PC-9 (cell line): ENCODE measurements at regions not wholly inside any gene's neighbourhood (a gene's known extent, or its start where the extent isn't known, plus 50 kb on each side); places are given as distances from the start of the nearest gene placed in this dataset.

Source experiments
- BruUV-seq: library from RNA; stranded (reverse); fragments of 400-500 nt; replicated peaks from 2 replicates; lab custom pipeline; 2021; lab: Mats Ljungman, UMichigan
- CTCF ChIA-PET: fragments of 300-600 bp; sonication (Branson Sonifier 250); formaldehyde crosslinking; loops from one replicate; lab custom pipeline; 2022; ENCODE audit warnings: antibody characterized with exemption; lab: Charles Lee
- POLR2A ChIA-PET: fragments of 300-600 bp; sonication (Branson Sonifier 250); formaldehyde crosslinking; loops from one replicate; lab custom pipeline; 2022; ENCODE audit warnings: antibody characterized with exemption; ENCODE audit not compliant: unreplicated experiment; lab: Charles Lee
- DNase-seq, 2 experiments: peaks; one replicate each; pipeline versions ENCODE4 v3.0.0 to v3.0.0-alpha.2; 2015 to 2022; ENCODE audit warnings: mixed read lengths in 1 of 2
- H2AFZ ChIP-seq: fragments of 200-600 bp; sonication (generic); 2 replicates; pipeline ENCODE4 v1.8.1; 2017; ENCODE audit warnings: antibody characterized with exemption
- H3F3A ChIP-seq: fragments of 200-600 bp; sonication (generic); 2 replicates; pipeline ENCODE4 v1.8.1; 2017; ENCODE audit warnings: antibody characterized with exemption, mild to moderate bottlenecking, low read depth; ENCODE audit not compliant: insufficient read depth
- H3K27ac ChIP-seq: fragments of 200-600 bp; sonication (generic); 2 replicates; pipeline ENCODE4 v1.6.1; 2016; ENCODE audit warnings: mixed run types
- H3K27me3 ChIP-seq: fragments of 200-600 bp; sonication (generic); 2 replicates; pipeline ENCODE4 v1.6.1; 2016; ENCODE audit warnings: low read depth, mixed run types; ENCODE audit not compliant: insufficient read depth
- H3K36me3 ChIP-seq: fragments of 200-600 bp; sonication (generic); 2 replicates; pipeline ENCODE4 v1.6.1; 2016; ENCODE audit warnings: low read depth, mixed run types
- H3K4me1 ChIP-seq: fragments of 200-600 bp; sonication (generic); replicated peaks from 2 replicates; pipeline ENCODE4 v1.6.1; 2016; ENCODE audit warnings: mixed run types; ENCODE audit not compliant: insufficient read depth
- H3K4me2 ChIP-seq: fragments of 200-600 bp; sonication (generic); 2 replicates; pipeline ENCODE4 v1.6.1; 2017; ENCODE audit warnings: mixed run types
- H3K4me3 ChIP-seq: fragments of 200-600 bp; sonication (generic); 2 replicates; pipeline ENCODE4 v1.6.1; 2016; ENCODE audit warnings: mixed run types
- H3K79me2 ChIP-seq: fragments of 200-600 bp; sonication (generic); 2 replicates; pipeline ENCODE4 v1.6.1; 2017; ENCODE audit warnings: low read depth, mixed run types
- H3K9me2 ChIP-seq: fragments of 200-600 bp; sonication (generic); 2 replicates; pipeline ENCODE4 v1.8.1; 2017; ENCODE audit warnings: mild to moderate bottlenecking; ENCODE audit not compliant: insufficient read depth
- H3K9me3 ChIP-seq: fragments of 200-600 bp; sonication (generic); 2 replicates; pipeline ENCODE4 v1.8.1; 2016; ENCODE audit warnings: low read depth; ENCODE audit not compliant: insufficient read depth
- H4K20me1 ChIP-seq: fragments of 200-600 bp; sonication (generic); 2 replicates; pipeline ENCODE4 v1.8.1; 2017; ENCODE audit not compliant: insufficient read depth
- CTCF ChIP-seq: fragments of 200-600 bp; sonication (generic); conservative IDR thresholded peaks from 2 replicates; pipeline ENCODE4 v1.6.1; 2017; ENCODE audit warnings: mixed run types, antibody characterized with exemption, mild to moderate bottlenecking, moderate library complexity
- EZH2 ChIP-seq: fragments of 200-600 bp; sonication (generic); IDR thresholded peaks from 2 replicates; pipeline ENCODE4 v1.8.0; 2017; ENCODE audit warnings: antibody characterized with exemption, low read depth
- intact Hi-C: fragments of 100-400 bp; cut with micrococcal nuclease; formaldehyde crosslinking; loops from one replicate; pipeline ENCODE4 v1.10.0; 2022; ENCODE audit not compliant: unreplicated experiment

GRCh38 chr1:93815366-93816110 is 63.5 kb downstream of the DNTTIP2 start:
- peaks cover 43% of the 10 kb centered on the region for H3F3A ChIP-seq
- no peak overlapping the region for H2AFZ ChIP-seq
- peaks cover 77% of the 10 kb centered on the region for H3K4me1 ChIP-seq
- DNase-seq, result peak in 1 of 2 experiments; percentile 34
- CTCF ChIA-PET, result interaction anchor here (0.6 to 4.7 kb wide), 4 partner anchors 113 to 185 kb away, joined by 3 to 47 read pairs (median 9); no protein-coding TSS in a partner anchor
- no peaks in the 10 kb centered on the region for H4K20me1 ChIP-seq
- peaks cover 7% of the 10 kb centered on the region; the same call in 1 of the 2 replicates for H3K9me3 ChIP-seq
- H3K9me2 ChIP-seq, result no peaks in the 10 kb centered on the region
- BruUV-seq, result no TSS peak
- no peak overlapping the region for H3K27ac ChIP-seq
- H3K4me3 ChIP-seq, result no peak overlapping the region
- TF ChIP-seq CTCF, result no peak
- no peak for TF ChIP-seq EZH2
- no peak overlapping the region for H3K4me2 ChIP-seq
- no peaks in the 10 kb centered on the region for H3K36me3 ChIP-seq
- peaks cover 26% of the 10 kb centered on the region; the same call in 1 of the 2 replicates for H3K79me2 ChIP-seq
- H3K27me3 ChIP-seq, result no peaks in the 10 kb centered on the region
- intact Hi-C loops, result loop anchor here (2.0 kb wide), 1 partner anchor 143 kb away; no protein-coding TSS in a partner anchor
- POLR2A ChIA-PET, result interaction anchor here (0.6 kb wide), 1 partner anchor 145 kb away, joined by 3 read pairs; no protein-coding TSS in a partner anchor

GRCh38 chr1:93814795-93815340 is 64.1 kb downstream of the DNTTIP2 start:
- no TSS peak for BruUV-seq
- POLR2A ChIA-PET, result interaction anchor here (0.6 kb wide), 2 partner anchors 16 to 144 kb away, joined by 3 read pairs; no protein-coding TSS in a partner anchor
- TF ChIP-seq CTCF (no peak), EZH2 (no peak)
- H3K4me2 ChIP-seq, result no peak overlapping the region
- H3F3A ChIP-seq, result peaks cover 43% of the 10 kb centered on the region
- no peaks in the 10 kb centered on the region for H3K27me3 ChIP-seq
- CTCF ChIA-PET, result interaction anchor here (0.6 to 4.7 kb wide), 5 partner anchors 29 to 185 kb away, joined by 3 to 47 read pairs (median 7); no protein-coding TSS in a partner anchor
- no peak overlapping the region for H3K4me3 ChIP-seq
- H3K79me2 ChIP-seq, result peaks cover 26% of the 10 kb centered on the region; the same call in 1 of the 2 replicates
- H3K27ac ChIP-seq, result no peak overlapping the region
- H3K4me1 ChIP-seq, result peaks cover 77% of the 10 kb centered on the region
- no peak overlapping the region for H2AFZ ChIP-seq
- peaks cover 7% of the 10 kb centered on the region; the same call in 1 of the 2 replicates for H3K9me3 ChIP-seq
- no peaks in the 10 kb centered on the region for H3K9me2 ChIP-seq
- H3K36me3 ChIP-seq, result no peaks in the 10 kb centered on the region
- intact Hi-C loops, result loop anchor here (1.0 to 2.0 kb wide), 4 partner anchors 29 to 376 kb away; no protein-coding TSS in a partner anchor
- no peaks in the 10 kb centered on the region for H4K20me1 ChIP-seq
- peak in 1 of 2 experiments; percentile 35 for DNase-seq

GRCh38 chr1:93814059-93814794 is 64.8 kb downstream of the DNTTIP2 start:
- Histone ChIP-seq H3K9me2 (no peaks in the 10 kb centered on the region), H4K20me1 (no peaks in the 10 kb centered on the region), H3F3A (peaks cover 43% of the 10 kb centered on the region), H3K4me1 (peaks cover 77% of the 10 kb centered on the region), H2AFZ (no peak overlapping the region), H3K4me2 (peak overlapping the region; percentile 50), H3K27me3 (no peaks in the 10 kb centered on the region), H3K27ac (peak overlapping the region; percentile 83), H3K79me2 (peaks cover 26% of the 10 kb centered on the region; the same call in 1 of the 2 replicates), H3K36me3 (no peaks in the 10 kb centered on the region), H3K9me3 (peaks cover 7% of the 10 kb centered on the region; the same call in 1 of the 2 replicates), H3K4me3 (no peak overlapping the region)
- DNase-seq, result peak; percentile 69 to 84
- intact Hi-C loops, result loop anchor here (1.0 to 2.0 kb wide), 4 partner anchors 30 to 375 kb away; no protein-coding TSS in a partner anchor
- TF ChIP-seq CTCF (peak; percentile 98), EZH2 (no peak)
- ChIA-PET POLR2A (interaction anchor here (0.5 to 2.0 kb wide), 4 partner anchors 16 to 152 kb away, joined by 3 to 9 read pairs (median 5); no protein-coding TSS in a partner anchor), CTCF (interaction anchor here (0.6 to 4.7 kb wide), 11 partner anchors 30 to 385 kb away, joined by 3 to 47 read pairs (median 6); no protein-coding TSS in a partner anchor)
- BruUV-seq, result no TSS peak
